ENCODE measurements at regions not wholly inside any gene's neighbourhood (a gene's known extent, or its start where the extent isn't known, plus 50 kb on each side); places are given as distances from the start of the nearest gene placed in this dataset.

DNA sequence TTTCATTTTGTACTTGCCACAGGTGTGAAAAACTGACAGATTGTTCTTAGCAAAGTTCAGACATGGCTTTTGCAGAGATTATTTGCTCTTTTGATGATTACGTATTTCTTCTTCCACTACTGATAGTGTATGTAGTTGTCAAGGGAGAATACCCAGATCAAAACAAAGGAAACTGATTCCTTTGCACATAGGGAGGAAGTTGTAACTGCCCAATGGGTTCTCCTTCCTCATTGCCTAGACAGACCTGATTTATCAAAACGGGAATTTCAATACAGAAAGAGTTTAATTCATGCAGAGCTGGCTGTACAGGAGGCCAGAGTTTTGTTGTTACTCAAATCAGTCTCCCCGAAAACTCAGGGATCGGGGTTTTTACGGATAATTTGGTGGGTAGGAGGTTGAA lies 214.7 kb downstream of the BCAS1 start:
- TF ChIP-seq CTCF (IDR thresholded peaks at IDR 0.05; ENCODE audit: insufficient read depth, low read length, poor library complexity, severe bottlenecking) (no peak), EZH2phosphoT487 (conservative IDR thresholded peaks at IDR 0.05; ENCODE audit: low read length) (no peak)

Measured in SU-DHL-6 (cell line).